Cardiac muscle cell (in vitro differentiated cells and primary cell): ENCODE measurements at regions not wholly inside any gene's neighbourhood (a gene's known extent, or its start where the extent isn't known, plus 50 kb on each side); places are given as distances from the start of the nearest gene placed in this dataset.

Experiments used
- DNase-seq, 2 donors: peaks; one replicate each; pipeline versions ENCODE4 v3.0.0 to v3.0.0-alpha.2; 2010 to 2017; ENCODE audit warnings: low read depth in 1 of 2, low spot score in 1 of 2
- H3K27ac ChIP-seq: fragments of 200-600 bp; sonication (generic); 2 replicates; pipeline ENCODE4 v1.5.1; 2016
- H3K27me3 ChIP-seq: fragments of 200-600 bp; sonication (generic); 2 replicates; pipeline ENCODE4 v1.6.0; 2016; ENCODE audit warnings: control low read depth
- H3K36me3 ChIP-seq: fragments of 200-600 bp; sonication (generic); 2 replicates; pipeline ENCODE4 v1.5.1; 2016; ENCODE audit warnings: control low read depth
- H3K4me1 ChIP-seq: fragments of 200-600 bp; sonication (generic); 2 replicates; pipeline ENCODE4 v1.8.1; 2017; ENCODE audit warnings: low read depth, mild to moderate bottlenecking, mixed run types
- H3K4me3 ChIP-seq: fragments of 200-600 bp; sonication (generic); 2 replicates; pipeline ENCODE4 v1.5.1; 2016; ENCODE audit warnings: mild to moderate bottlenecking
- H3K9me3 ChIP-seq: fragments of 200-600 bp; sonication (generic); 2 replicates; pipeline ENCODE4 v1.5.1; 2017; ENCODE audit warnings: low read depth, mild to moderate bottlenecking, control low read depth
- CTCF ChIP-seq: IDR thresholded peaks from 2 replicates; pipeline ENCODE4 v1.5.1; 2012; ENCODE audit warnings: low read depth, mild to moderate bottlenecking, low read length

GRCh38 chr12:53816360-53817020 is 64.7 kb upstream of the CISTR start:
- Histone ChIP-seq H3K27me3 (peaks cover 57% of the 10 kb centered on the region), H3K36me3 (no peaks in the 10 kb centered on the region)
- no peak for TF ChIP-seq CTCF

GRCh38 chr12:53817021-53817389 is 65.2 kb upstream of the CISTR start:
- Histone ChIP-seq H3K27me3 (peaks cover 53% of the 10 kb centered on the region), H3K4me1 (no peaks in the 10 kb centered on the region), H3K9me3 (no peaks in the 10 kb centered on the region), H3K27ac (no peak overlapping the region), H3K4me3 (no peak overlapping the region), H3K36me3 (no peaks in the 10 kb centered on the region)
- no peak for DNase-seq
- no peak for TF ChIP-seq CTCF

More at GRCh38 chr12:53816360-53817020, 64.7 kb upstream of the CISTR start:
- Histone ChIP-seq H3K4me3 (no peak overlapping the region), H3K9me3 (no peaks in the 10 kb centered on the region), H3K4me1 (no peaks in the 10 kb centered on the region), H3K27ac (no peak overlapping the region)
- no peak for DNase-seq

- H3K4me1 ChIP-seq: no peaks in the 10 kb centered on the region
- H3K9me3 ChIP-seq: no peaks in the 10 kb centered on the region
- H3K36me3 ChIP-seq: no peaks in the 10 kb centered on the region
- no peak overlapping the region for H3K27ac ChIP-seq
- TF ChIP-seq CTCF: no peak
- peak in 1 of 2 donors; percentile 18 for DNase-seq
- peaks cover 35% of the 10 kb centered on the region for H3K27me3 ChIP-seq
- no peak overlapping the region for H3K4me3 ChIP-seq
Observed at GRCh38 chr12:53820514-53821306, 68.9 kb upstream of the CISTR start.

DNA sequence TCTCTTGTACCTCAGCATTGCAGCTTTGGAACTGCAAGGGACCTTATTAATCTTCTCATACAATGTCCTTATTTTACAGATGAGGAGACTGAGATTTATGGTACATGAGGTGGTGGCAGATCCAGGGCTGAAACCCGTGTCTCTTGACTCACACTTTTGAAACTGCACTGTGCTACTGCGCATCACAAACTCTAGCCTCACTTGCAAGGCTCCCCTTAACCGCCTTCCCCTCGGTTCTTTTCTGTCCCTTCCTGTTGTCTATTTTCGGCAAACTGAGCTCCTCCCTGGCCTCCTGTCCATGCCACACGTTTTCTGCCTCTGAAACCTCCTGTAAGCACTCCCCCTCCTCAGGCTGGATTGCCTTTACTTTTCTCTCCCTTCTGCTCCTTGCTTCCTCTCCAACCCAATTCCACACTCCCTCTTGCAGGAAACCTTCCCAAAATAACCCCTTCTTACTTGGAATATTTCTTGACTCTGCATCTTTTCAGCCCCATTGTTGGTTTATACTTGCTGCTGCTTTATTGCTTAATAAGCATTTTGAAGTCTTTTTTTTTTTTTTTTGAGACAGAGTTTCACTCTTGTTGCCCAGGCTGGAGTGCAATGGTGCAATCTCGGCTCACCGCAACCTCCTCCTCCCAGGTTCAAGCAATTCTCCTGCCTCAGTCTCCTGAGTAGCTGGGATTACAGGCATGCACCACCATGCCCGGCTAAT is 72.4 kb upstream of the CISTR start:
- H3K4me3 ChIP-seq: no peak overlapping the region
- no peaks in the 10 kb centered on the region for H3K9me3 ChIP-seq
- TF ChIP-seq CTCF: no peak
- no peak for DNase-seq
- no peaks in the 10 kb centered on the region for H3K4me1 ChIP-seq
- no peak overlapping the region for H3K27ac ChIP-seq
- H3K36me3 ChIP-seq: no peaks in the 10 kb centered on the region
- H3K27me3 ChIP-seq: peaks cover 9% of the 10 kb centered on the region

- DNase-seq: no peak
- Histone ChIP-seq H3K4me1 (no peaks in the 10 kb centered on the region), H3K36me3 (no peaks in the 10 kb centered on the region), H3K27ac (no peak overlapping the region), H3K4me3 (no peak overlapping the region), H3K9me3 (no peaks in the 10 kb centered on the region), H3K27me3 (peaks cover 9% of the 10 kb centered on the region)
- TF ChIP-seq CTCF: no peak
Observed at GRCh38 chr12:53825246-53826081, 73.7 kb upstream of the CISTR start.
